DMS114 treated with DMSO at 0.1 percent for 48 hours (cell line): ENCODE measurements at regions not wholly inside any gene's neighbourhood (a gene's known extent, or its start where the extent isn't known, plus 50 kb on each side); places are given as distances from the start of the nearest gene placed in this dataset.

ENCODE experiments used
- DNase-seq: peaks from one replicate; lab custom pipeline; 2025; ENCODE audit not compliant: unreplicated experiment; lab: John Stamatoyannopoulos, UW

GRCh38 chr2:23200787-23201114 lies 184.2 kb upstream of the KLHL29 start:
- DNase-seq = no peak

DNA sequence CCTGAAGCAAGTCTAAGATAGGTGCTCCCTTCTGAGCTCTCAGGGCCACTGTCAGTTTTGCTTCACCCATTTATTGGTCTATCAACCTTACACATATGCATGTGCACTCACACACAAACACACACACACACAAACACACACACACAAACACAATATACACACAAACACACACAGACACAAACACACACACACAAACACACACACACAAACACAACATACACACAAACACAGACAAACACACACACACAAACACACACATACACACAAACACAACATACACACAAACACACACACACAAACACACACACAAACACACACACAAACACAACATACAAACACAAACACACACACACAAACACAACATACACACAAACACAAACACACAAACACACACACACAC lies 181.6 kb upstream of the KLHL29 start:
- DNase-seq = no peak

- DNase-seq = no peak
Observed at GRCh38 chr2:23204685-23205242, 180.2 kb upstream of the KLHL29 start.

GRCh38 chr2:23206650-23207049 lies 178.3 kb upstream of the KLHL29 start:
- no peak for DNase-seq

GRCh38 chr2:23207871-23208270 lies 177.1 kb upstream of the KLHL29 start:
- no peak for DNase-seq

GRCh38 chr2:23208339-23208738 lies 176.6 kb upstream of the KLHL29 start:
- no peak for DNase-seq

- no peak for DNase-seq
Observed at GRCh38 chr2:23209059-23209458, 175.9 kb upstream of the KLHL29 start.

DNA sequence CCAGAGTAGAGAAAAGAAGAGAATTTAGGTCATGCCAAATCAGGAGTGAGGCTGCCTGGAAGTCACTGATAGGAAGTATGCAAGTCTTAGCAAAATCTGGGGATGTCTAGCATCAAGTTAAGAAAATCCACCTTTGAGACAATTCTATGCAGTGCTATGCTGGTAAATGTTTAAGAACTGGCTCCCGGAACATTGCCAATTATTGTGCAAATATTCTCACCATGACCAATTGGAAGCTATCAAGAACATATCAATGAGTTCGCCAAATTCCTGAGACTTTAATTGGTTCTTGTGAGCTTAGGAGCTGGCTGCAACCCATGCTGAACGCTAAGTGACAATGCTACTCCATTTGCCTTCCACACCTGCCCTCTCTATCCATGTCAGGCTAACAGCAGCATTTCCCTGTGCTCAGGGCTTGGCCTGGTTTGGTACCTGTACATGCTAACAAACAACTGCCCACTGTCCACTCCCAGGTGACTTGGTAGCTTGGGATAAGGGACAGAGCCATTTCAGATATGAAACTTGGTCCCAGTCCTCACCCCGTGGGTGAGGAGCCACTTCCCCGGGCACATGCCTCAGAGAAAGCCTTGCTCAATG lies 172.9 kb upstream of the KLHL29 start:
- no peak for DNase-seq

GRCh38 chr2:23213196-23213595 lies 171.8 kb upstream of the KLHL29 start:
- DNase-seq = no peak

GRCh38 chr2:23215016-23215415 lies 170.0 kb upstream of the KLHL29 start:
- no peak for DNase-seq

DNA sequence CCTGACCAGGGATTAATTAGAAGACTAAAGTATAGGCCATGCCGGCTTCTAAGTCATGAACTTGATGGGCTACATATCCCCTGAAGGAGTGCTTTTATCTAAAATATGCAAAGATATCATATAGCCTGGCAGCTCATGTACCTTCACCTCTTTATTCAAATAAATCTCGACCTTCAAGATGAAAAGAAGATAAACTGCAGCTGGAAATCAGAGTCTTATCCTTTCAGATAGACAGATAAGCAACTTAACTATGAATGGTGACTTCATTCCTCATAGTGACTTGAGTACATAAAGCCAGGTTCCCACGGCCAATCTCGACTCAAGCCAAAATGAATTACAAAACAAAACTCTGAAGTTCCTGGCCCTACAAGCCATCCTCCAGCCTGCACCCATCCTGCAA lies 165.3 kb upstream of the KLHL29 start:
- no peak for DNase-seq

GRCh38 chr2:23220513-23221094 lies 164.4 kb upstream of the KLHL29 start:
- DNase-seq = no peak

GRCh38 chr2:23221236-23221635 lies 163.7 kb upstream of the KLHL29 start:
- DNase-seq = no peak

DNA sequence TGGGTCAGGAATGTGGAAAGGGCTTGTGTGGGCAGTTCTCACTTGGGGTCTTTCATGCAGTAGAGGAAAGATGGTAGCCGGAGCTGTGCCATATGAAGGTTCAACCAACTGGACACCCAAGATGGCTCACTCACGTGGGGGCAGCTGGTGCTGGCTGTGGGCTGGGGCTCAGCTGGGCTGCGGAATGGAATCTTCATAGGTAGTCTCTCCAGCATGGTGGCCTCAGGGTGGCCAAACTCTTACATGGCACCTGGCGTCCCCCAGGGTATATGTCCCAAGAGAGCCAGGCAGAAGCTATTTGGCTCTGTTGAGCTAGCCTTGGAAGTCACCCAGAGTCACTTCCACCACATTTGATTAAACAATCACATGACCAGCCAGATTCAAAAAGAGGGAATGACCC lies 163.1 kb upstream of the KLHL29 start:
- DNase-seq = no peak

GRCh38 chr2:23230885-23231284 lies 154.1 kb upstream of the KLHL29 start:
- no peak for DNase-seq

DNA sequence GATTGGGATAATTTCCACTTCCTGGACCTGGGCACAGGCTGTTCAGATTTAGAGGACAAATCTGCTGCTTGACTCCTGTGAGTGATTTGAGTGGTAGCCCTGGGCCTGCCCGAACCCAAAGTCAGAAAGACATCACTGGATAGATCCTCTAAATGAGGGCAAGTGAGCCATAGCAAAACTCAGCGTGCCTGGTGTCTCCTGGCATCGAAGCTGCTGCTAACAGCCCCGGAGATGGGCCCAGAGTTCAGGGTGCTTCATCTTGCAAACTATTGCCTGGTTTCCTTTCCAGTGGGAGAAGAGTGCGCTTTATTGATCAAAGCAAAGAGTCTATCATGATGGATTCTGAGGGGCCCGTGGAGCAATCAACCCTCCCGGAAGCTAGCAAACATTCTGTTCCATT lies 153.1 kb upstream of the KLHL29 start:
- DNase-seq = no peak

- DNase-seq = no peak
Observed at GRCh38 chr2:23235292-23235691, 149.7 kb upstream of the KLHL29 start.

- no peak for DNase-seq
Observed at GRCh38 chr2:23235736-23236135, 149.2 kb upstream of the KLHL29 start.

GRCh38 chr2:23237147-23237546 lies 147.8 kb upstream of the KLHL29 start:
- no peak for DNase-seq

- DNase-seq = no peak
Observed at GRCh38 chr2:23238011-23238657, 146.8 kb upstream of the KLHL29 start.

DNA sequence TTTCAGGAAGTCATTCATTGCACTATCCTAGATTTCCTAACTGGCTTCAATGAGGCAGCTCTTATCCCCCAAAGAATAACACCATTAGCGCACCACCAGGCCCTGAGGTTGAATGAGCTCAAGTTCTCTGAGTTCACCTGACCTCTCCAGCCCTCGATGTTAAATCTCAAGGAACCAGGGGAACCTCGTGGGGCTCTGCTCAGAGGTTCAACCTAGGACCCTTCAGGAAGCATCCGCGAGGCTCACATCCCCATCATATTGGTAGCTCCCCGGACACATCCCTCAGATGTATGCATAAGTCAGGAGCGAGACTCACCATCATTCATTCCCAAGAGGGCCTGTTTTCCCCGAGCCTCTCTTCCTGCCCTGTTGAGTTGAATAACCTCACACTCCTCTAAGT lies 145.6 kb upstream of the KLHL29 start:
- DNase-seq = no peak

DNA sequence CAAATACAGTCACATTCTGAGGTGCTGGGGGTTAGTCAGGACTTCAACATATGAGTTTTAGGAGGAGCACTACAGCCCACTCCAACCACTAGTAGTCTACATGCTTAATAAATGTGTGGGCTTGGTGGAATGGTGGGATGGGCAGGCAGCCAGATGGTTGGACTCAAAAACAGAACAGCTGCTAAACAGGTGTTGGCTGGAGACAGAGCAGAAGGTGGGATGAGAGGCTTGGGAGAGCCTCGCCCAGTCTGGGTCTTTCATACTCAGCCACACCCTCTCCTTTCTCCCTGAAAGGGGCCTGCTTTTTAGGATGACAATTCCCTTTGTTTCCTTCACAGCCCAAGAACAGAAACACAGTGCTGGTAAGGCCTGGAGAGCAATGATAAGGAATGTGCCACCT lies 143.9 kb upstream of the KLHL29 start:
- no peak for DNase-seq
